Endothelial cell of umbilical vein (primary cell): ENCODE measurements at regions not wholly inside any gene's neighbourhood (a gene's known extent, or its start where the extent isn't known, plus 50 kb on each side); places are given as distances from the start of the nearest gene placed in this dataset.

Experiments
- BruUV-seq: library from RNA; stranded (reverse); fragments of 400-500 nt; replicated peaks from 2 replicates; lab custom pipeline; 2021; lab: Mats Ljungman, UMichigan
- CTCF ChIA-PET: fragments of 300-600, 350-600 bp; sonication (Branson Sonifier 250); formaldehyde crosslinking; loops from one replicate; lab custom pipeline; 2021; ENCODE audit warnings: antibody characterized with exemption, inconsistent platforms; lab: Charles Lee
- POLR2A ChIA-PET: fragments of 300-600, 350-600 bp; sonication (Branson Sonifier 250); formaldehyde crosslinking; loops from one replicate; lab custom pipeline; 2021; ENCODE audit warnings: antibody characterized with exemption, inconsistent platforms; lab: Charles Lee
- DNase-seq: peaks from one replicate; pipeline ENCODE4 v3.0.0-alpha.2; 2011; ENCODE audit warnings: low read depth, low spot score
- FAIRE-seq: peaks from 2 replicates; lab custom pipeline; 2011; peaks lifted over from hg19 to GRCh38; lab: Jason Lieb, UNC
- H2AFZ ChIP-seq: 2 replicates; pipeline ENCODE4 v1.6.0; 2012; ENCODE audit warnings: low read depth, low read length, control low read depth, inconsistent platforms
- H3K27ac ChIP-seq: 2 replicates; pipeline ENCODE4 v1.5.1; 2011; ENCODE audit warnings: low read depth, mild to moderate bottlenecking, control low read depth, low read length, moderate library complexity; ENCODE audit not compliant: insufficient read depth
- H3K27me3 ChIP-seq, 2 experiments: 2 replicates each; pipeline versions ENCODE4 v1.6.0 to v1.6.1; 2011; ENCODE audit warnings: low read length in 2 of 2, mixed read lengths in 1 of 2; ENCODE audit not compliant: control insufficient read depth in 2 of 2, insufficient read depth in 2 of 2
- H3K36me3 ChIP-seq, 2 experiments: 2 replicates in 1 of 2; 3 replicates in 1 of 2; pipeline ENCODE4 v1.5.1; 2011; ENCODE audit warnings: low read length in 2 of 2, mild to moderate bottlenecking in 1 of 2, moderate library complexity in 1 of 2; ENCODE audit not compliant: control insufficient read depth in 2 of 2, insufficient read depth in 2 of 2; ENCODE audit errors: extremely low read depth in 1 of 2
- H3K4me1 ChIP-seq: 3 replicates; pipeline ENCODE4 v1.5.1; 2011; ENCODE audit warnings: mild to moderate bottlenecking, low read length; ENCODE audit not compliant: control insufficient read depth, insufficient read depth; ENCODE audit errors: extremely low read depth
- H3K4me2 ChIP-seq: 2 replicates; pipeline ENCODE4 v1.6.1; 2011; ENCODE audit warnings: low read length, control low read depth, mixed read lengths; ENCODE audit not compliant: insufficient read depth
- H3K4me3 ChIP-seq, 3 experiments: fragments of 200-600 bp in 1 of 3; sonication (generic), shearing (Covaris generic) in 1 of 3; replicated peaks in 1 of 3; 2 replicates each; pipeline ENCODE4 v1.5.1; 2011 to 2016; ENCODE audit warnings: control low read depth in 3 of 3, low read length in 3 of 3, mild to moderate bottlenecking in 2 of 3, inconsistent platforms in 1 of 3, low read depth in 1 of 3, moderate library complexity in 1 of 3; ENCODE audit not compliant: insufficient read depth in 1 of 3
- H3K79me2 ChIP-seq: 2 replicates; pipeline ENCODE4 v1.6.0; 2012; ENCODE audit warnings: low read length, inconsistent platforms; ENCODE audit not compliant: control insufficient read depth, insufficient read depth
- H3K9ac ChIP-seq: replicated peaks from 2 replicates; pipeline ENCODE3; 2011; ENCODE audit warnings: low read length, control low read depth; ENCODE audit not compliant: insufficient read depth; ENCODE audit errors: extremely low read depth
- H3K9me1 ChIP-seq: replicated peaks from 3 replicates; pipeline ENCODE4 v1.6.0; 2011; ENCODE audit warnings: mild to moderate bottlenecking, low read length; ENCODE audit not compliant: control insufficient read depth, insufficient read depth; ENCODE audit errors: extremely low read depth
- H3K9me3 ChIP-seq: replicated peaks from 2 replicates; pipeline ENCODE4 v1.5.1; 2012; ENCODE audit warnings: low read length, inconsistent platforms; ENCODE audit not compliant: control insufficient read depth, insufficient read depth
- H4K20me1 ChIP-seq: replicated peaks from 2 replicates; pipeline ENCODE3; 2011; ENCODE audit warnings: mild to moderate bottlenecking, low read length; ENCODE audit not compliant: control insufficient read depth, insufficient read depth; ENCODE audit errors: extremely low read depth
- CTCF ChIP-seq, 2 donors: IDR thresholded peaks; 1 replicate in 1 of 2; 2 replicates in 1 of 2; pipeline ENCODE4 v1.5.1; 2011; ENCODE audit warnings: low read length in 2 of 2, mild to moderate bottlenecking in 2 of 2, moderate library complexity in 2 of 2, control low read depth in 1 of 2, inconsistent platforms in 1 of 2, low read depth in 1 of 2; ENCODE audit not compliant: insufficient read depth in 1 of 2; ENCODE audit errors: extremely low read depth in 1 of 2
- EZH2 ChIP-seq: IDR thresholded peaks from 2 replicates; pipeline ENCODE4 v1.6.1; 2012; ENCODE audit warnings: borderline replicate concordance, low read depth, mild to moderate bottlenecking, moderate library complexity, low read length, inconsistent platforms; ENCODE audit not compliant: severe bottlenecking
- FOS ChIP-seq: IDR thresholded peaks from 2 replicates; pipeline ENCODE4 v1.6.1; 2011; ENCODE audit warnings: mild to moderate bottlenecking, low read length, moderate library complexity, borderline replicate concordance; ENCODE audit not compliant: insufficient read depth
- GATA2 ChIP-seq: IDR thresholded peaks from 2 replicates; pipeline ENCODE4 v1.7.0; 2011; ENCODE audit warnings: low read depth, mild to moderate bottlenecking, moderate library complexity, mixed read lengths, low read length; ENCODE audit not compliant: insufficient read length, insufficient read depth
- JUN ChIP-seq: IDR thresholded peaks from 2 replicates; pipeline ENCODE4 v1.6.1; 2011; ENCODE audit warnings: borderline replicate concordance, low read depth; ENCODE audit not compliant: insufficient read length, insufficient read depth
- MAX ChIP-seq: IDR thresholded peaks from 2 replicates; pipeline ENCODE4 v1.6.1; 2011; ENCODE audit not compliant: insufficient read depth, insufficient read length
- MYC ChIP-seq: IDR thresholded peaks from one replicate; pipeline ENCODE4 v1.6.1; 2011; ENCODE audit warnings: mild to moderate bottlenecking, low read depth, low read length
- POLR2A ChIP-seq: IDR thresholded peaks from 2 replicates; pipeline ENCODE4 v1.6.1; 2012; ENCODE audit warnings: low read depth, mild to moderate bottlenecking, control low read depth, low read length
- POLR2AphosphoS5 ChIP-seq: IDR thresholded peaks from 2 replicates; pipeline ENCODE4 v1.6.1; 2012; ENCODE audit warnings: low read depth, mild to moderate bottlenecking, control low read depth, low read length, moderate library complexity; ENCODE audit not compliant: insufficient read depth
- dilution Hi-C: fragments of 300-500 bp; cut with MboI; formaldehyde crosslinking; loops from one replicate; pipeline ENCODE4 v1.15.0; 2019; ENCODE audit warnings: low sequenced_read_pairs; ENCODE audit not compliant: extremely low pct_ligation_motif_present
- intact Hi-C: fragments of 100-400 bp; cut with micrococcal nuclease; formaldehyde crosslinking; loops from one replicate; pipeline ENCODE4 v1.10.0; 2022

GRCh38 chr17:77034677-77035424 lies 105.9 kb upstream of the SEC14L1 start:
- DNase-seq (no peak), FAIRE-seq (no peak)
- Histone ChIP-seq H3K9me3 (no peaks in the 10 kb centered on the region), H3K4me1 (no peaks in the 10 kb centered on the region), H3K27me3 (no peaks in the 10 kb centered on the region), H3K27ac (no peak overlapping the region), H4K20me1 (no peaks in the 10 kb centered on the region), H3K9me1 (no peaks in the 10 kb centered on the region), H3K79me2 (no peaks in the 10 kb centered on the region), H3K36me3 (no peaks in the 10 kb centered on the region), H3K4me3 (no peak overlapping the region), H2AFZ (no peak overlapping the region), H3K4me2 (no peak overlapping the region), H3K9ac (no peak overlapping the region)
- no peak for TF ChIP-seq GATA2
- no peak for TF ChIP-seq JUN
- TF ChIP-seq EZH2 = no peak
- TF ChIP-seq POLR2A = no peak
- TF ChIP-seq POLR2AphosphoS5 = no peak
- TF ChIP-seq FOS = no peak
- no peak for TF ChIP-seq CTCF (IDR thresholded peaks at IDR 0.05; ENCODE audit: extremely low read depth in 1 of 2, insufficient read depth in 1 of 2, low read depth in 1 of 2, low read length in 2 of 2)
- TF ChIP-seq MYC = no peak
- TF ChIP-seq MAX = no peak
- ChIA-PET CTCF (interaction anchor here (1.6 to 1.8 kb wide), 2 partner anchors 12 to 22 kb away, joined by 3 to 7 read pairs; no protein-coding TSS in a partner anchor), POLR2A (no interaction called here)
- intact Hi-C loops = no loop called here
- no TSS peak for BruUV-seq
- dilution Hi-C loops = no loop called here
